H1 (cell line): ENCODE measurements at regions not wholly inside any gene's neighbourhood (a gene's known extent, or its start where the extent isn't known, plus 50 kb on each side); places are given as distances from the start of the nearest gene placed in this dataset.

Experiments used
- RAD21 ChIP-seq, 2 experiments: IDR thresholded peaks in 1 of 2; conservative IDR thresholded peaks in 1 of 2; 2 replicates each; pipeline ENCODE4 v1.6.1; 2011; ENCODE audit warnings: low read depth in 2 of 2, low read length in 2 of 2, improper control_type of control experiment in 1 of 2, inconsistent platforms in 1 of 2, mild to moderate bottlenecking in 1 of 2, moderate library complexity in 1 of 2
- SP4 ChIP-seq: IDR thresholded peaks from 2 replicates; pipeline ENCODE4 v1.6.1; 2012; ENCODE audit warnings: low read length, inconsistent platforms
- SRF ChIP-seq: IDR thresholded peaks from 2 replicates; pipeline ENCODE4 v1.6.1; 2011; ENCODE audit warnings: mild to moderate bottlenecking, low read depth, low read length, moderate library complexity

- TF ChIP-seq SRF (no peak), SP4 (no peak), RAD21 (IDR thresholded peaks at IDR 0.05 in 1 of 2, conservative IDR thresholded peaks at IDR 0.05 in 1 of 2; ENCODE audit: low read depth in 2 of 2, low read length in 2 of 2) (no peak)
- TF ChIP-seq, all 59 proteins: peak for 0
Measured at GRCh38 chr1:67937651-67938050, 104.4 kb upstream of the GNG12 start (continued).
